Progenitor cell of endocrine pancreas (in vitro differentiated cells): ENCODE measurements at regions not wholly inside any gene's neighbourhood (a gene's known extent, or its start where the extent isn't known, plus 50 kb on each side); places are given as distances from the start of the nearest gene placed in this dataset.

ENCODE experiments used
- DNase-seq: peaks from one replicate; pipeline ENCODE4 v3.0.0; 2021; ENCODE audit warnings: low spot score; ENCODE audit not compliant: unreplicated experiment
- H3K27ac Mint-ChIP-seq: 2 replicates; pipeline ENCODE4 v1.8.0; 2021; ENCODE audit warnings: mild to moderate bottlenecking, moderate library complexity, mixed read lengths
- H3K27me3 Mint-ChIP-seq: 2 replicates; pipeline ENCODE4 v1.8.0; 2021; ENCODE audit warnings: mixed read lengths
- H3K36me3 Mint-ChIP-seq: 2 replicates; pipeline ENCODE4 v1.8.0; 2022; ENCODE audit warnings: mixed read lengths; ENCODE audit not compliant: insufficient read depth
- H3K4me1 Mint-ChIP-seq: 2 replicates; pipeline ENCODE4 v1.8.0; 2021; ENCODE audit warnings: low read depth, mixed read lengths
- H3K4me3 Mint-ChIP-seq: 2 replicates; pipeline ENCODE4 v1.8.0; 2021; ENCODE audit warnings: low read depth, mild to moderate bottlenecking, moderate library complexity, mixed read lengths
- H3K9me3 Mint-ChIP-seq: 2 replicates; pipeline ENCODE4 v1.8.0; 2021; ENCODE audit warnings: low read depth, mixed read lengths
- TF ChIP-seq, protein P1 (sequence below): fragments of 200-600 bp; sonication (generic); IDR thresholded peaks from one replicate; pipeline ENCODE4 v1.5.0; 2021; ENCODE audit warnings: antibody characterized with exemption, mild to moderate bottlenecking; ENCODE audit not compliant: unreplicated experiment

DNA sequence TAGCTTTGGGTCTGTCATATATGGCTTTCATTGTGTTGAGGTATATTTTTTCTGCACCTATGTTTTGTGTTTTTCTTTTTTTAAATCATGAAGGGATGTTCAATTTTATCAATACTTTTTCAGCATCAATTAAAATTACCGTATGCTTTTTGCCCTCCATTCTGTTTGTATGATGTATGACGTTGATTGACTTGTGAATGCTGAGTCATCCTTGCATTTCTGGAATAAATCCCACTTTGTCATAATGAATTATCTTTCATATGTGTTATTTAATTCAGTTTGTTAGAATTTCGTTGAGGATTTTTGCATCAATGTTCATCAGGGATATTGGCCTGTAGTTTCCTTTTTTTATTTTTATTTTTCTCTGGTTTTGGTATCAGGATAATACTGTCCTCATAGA, 790.9 kb downstream of the TMEM182 start:
- TF ChIP-seq, protein P1, sequence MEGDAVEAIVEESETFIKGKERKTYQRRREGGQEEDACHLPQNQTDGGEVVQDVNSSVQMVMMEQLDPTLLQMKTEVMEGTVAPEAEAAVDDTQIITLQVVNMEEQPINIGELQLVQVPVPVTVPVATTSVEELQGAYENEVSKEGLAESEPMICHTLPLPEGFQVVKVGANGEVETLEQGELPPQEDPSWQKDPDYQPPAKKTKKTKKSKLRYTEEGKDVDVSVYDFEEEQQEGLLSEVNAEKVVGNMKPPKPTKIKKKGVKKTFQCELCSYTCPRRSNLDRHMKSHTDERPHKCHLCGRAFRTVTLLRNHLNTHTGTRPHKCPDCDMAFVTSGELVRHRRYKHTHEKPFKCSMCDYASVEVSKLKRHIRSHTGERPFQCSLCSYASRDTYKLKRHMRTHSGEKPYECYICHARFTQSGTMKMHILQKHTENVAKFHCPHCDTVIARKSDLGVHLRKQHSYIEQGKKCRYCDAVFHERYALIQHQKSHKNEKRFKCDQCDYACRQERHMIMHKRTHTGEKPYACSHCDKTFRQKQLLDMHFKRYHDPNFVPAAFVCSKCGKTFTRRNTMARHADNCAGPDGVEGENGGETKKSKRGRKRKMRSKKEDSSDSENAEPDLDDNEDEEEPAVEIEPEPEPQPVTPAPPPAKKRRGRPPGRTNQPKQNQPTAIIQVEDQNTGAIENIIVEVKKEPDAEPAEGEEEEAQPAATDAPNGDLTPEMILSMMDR, result no peak
- H3K9me3 Mint-ChIP-seq, result peaks cover 2% of the 10 kb centered on the region
- DNase-seq, result no peak
- no peaks in the 10 kb centered on the region for H3K27me3 Mint-ChIP-seq
- H3K36me3 Mint-ChIP-seq, result no peaks in the 10 kb centered on the region
- H3K4me1 Mint-ChIP-seq, result no peaks in the 10 kb centered on the region
- H3K27ac Mint-ChIP-seq, result no peak overlapping the region
- H3K4me3 Mint-ChIP-seq, result no peak overlapping the region

DNA sequence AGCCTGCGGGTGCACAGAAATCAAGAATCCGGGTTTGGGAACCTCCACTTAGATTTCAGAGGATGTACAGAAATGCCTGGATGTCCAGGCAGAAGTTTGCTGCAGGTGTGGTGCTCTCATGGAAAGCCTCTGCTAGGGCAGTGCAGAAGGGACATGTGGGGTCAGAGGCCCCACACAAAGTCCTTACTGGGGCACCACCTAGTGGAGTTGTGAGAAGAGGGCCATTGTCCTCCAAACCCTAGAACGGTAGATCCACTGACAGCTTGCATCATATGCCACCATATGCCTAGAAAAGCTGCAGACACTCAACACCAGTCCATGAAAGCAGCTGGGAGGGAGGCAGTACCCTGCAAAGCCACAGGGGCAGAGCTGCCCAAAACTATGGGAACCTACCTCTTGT, 833.0 kb downstream of the TMEM182 start:
- Mint-ChIP-seq H3K9me3 (peaks cover 40% of the 10 kb centered on the region), H3K4me1 (no peaks in the 10 kb centered on the region), H3K27ac (no peak overlapping the region), H3K4me3 (no peak overlapping the region), H3K27me3 (no peaks in the 10 kb centered on the region), H3K36me3 (no peaks in the 10 kb centered on the region)
- TF ChIP-seq, protein P1, result no peak
- DNase-seq, result no peak

DNA sequence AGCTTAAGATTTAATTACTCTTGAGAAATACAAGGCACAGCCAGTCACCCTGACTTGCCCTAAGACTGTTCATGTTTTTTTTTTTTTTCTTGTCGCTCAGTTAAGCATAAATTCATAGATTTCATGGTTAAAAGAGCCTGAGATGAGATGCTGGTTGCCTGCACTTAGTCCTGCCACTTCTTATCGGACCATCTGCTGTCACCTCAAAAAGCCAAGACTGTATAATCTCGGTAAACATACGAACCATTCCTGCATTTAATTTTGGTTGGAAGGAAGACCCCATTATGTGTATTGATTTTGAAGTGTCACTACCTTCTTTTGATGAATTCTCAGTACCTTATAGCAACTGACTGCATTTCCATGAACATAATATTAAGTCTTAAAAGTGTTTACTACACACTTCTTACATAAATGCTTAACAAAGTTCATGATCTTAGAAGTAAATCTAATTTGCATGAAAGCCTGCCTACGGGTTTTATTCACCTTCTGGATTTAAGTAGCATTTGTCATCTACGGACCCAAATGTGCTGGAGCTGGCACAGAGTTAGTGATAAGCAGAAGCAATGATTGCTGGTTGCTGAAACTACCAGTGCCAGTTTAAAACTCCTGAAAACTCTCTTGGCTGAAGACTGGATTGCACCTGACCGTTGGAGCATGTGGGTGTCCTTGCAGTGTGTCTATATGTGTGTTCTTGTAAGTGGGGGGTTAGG, 843.4 kb downstream of the TMEM182 start:
- Mint-ChIP-seq H3K27me3 (no peaks in the 10 kb centered on the region), H3K36me3 (no peaks in the 10 kb centered on the region), H3K4me1 (no peaks in the 10 kb centered on the region), H3K27ac (no peak overlapping the region), H3K4me3 (no peak overlapping the region), H3K9me3 (peaks cover 14% of the 10 kb centered on the region)
- TF ChIP-seq, protein P1, result no peak
- DNase-seq, result no peak

DNA sequence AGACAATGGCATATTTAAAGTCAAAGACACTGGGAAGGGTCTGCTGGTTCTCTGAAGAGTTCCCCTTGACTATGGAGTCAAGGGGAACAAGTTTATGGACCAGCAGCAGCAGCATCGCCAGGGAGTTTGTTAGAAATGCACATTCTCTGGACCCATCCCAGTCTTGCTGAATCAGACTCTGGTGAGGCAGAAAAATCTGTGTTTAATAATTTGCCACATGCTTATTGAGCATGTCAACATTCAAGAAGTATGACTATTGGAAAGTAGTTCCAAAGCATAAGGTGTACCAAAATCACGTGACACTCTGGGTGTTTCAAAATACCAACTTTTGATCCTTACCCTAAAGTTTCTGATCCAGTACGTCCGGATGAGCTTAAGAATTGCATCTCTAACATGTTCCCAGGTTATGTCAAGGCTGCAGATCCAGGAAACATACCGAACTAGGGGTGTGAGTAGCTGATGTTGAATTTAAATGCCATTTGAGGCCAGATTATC, 853.8 kb downstream of the TMEM182 start:
- Mint-ChIP-seq H3K4me1 (no peaks in the 10 kb centered on the region), H3K27ac (no peak overlapping the region), H3K36me3 (no peaks in the 10 kb centered on the region), H3K9me3 (peaks cover 2% of the 10 kb centered on the region), H3K27me3 (no peaks in the 10 kb centered on the region), H3K4me3 (no peak overlapping the region)
- no peak for DNase-seq
- TF ChIP-seq, protein P1, result no peak

DNA sequence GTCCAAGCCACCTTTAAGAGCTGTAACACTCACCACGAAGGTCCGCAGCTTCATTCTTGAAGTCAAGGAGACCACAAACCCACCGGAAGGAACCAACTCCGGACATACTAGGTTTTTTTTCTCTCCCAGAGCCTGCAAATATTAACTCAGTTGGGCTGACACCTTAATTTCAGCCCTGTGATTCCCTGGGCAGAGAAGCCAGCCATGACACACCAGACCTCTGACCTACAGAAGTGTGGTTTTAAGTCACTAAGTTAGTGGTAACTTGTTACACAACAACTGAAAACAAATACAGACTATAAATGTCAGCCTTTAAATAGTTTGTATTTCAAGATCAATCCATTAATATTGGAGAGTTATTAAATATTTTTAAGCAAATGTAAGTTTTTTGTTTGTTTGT, 855.1 kb downstream of the TMEM182 start:
- TF ChIP-seq, protein P1, result no peak
- H3K4me1 Mint-ChIP-seq, result no peaks in the 10 kb centered on the region
- H3K4me3 Mint-ChIP-seq, result no peak overlapping the region
- peaks cover 8% of the 10 kb centered on the region for H3K9me3 Mint-ChIP-seq
- DNase-seq, result no peak
- H3K27me3 Mint-ChIP-seq, result no peaks in the 10 kb centered on the region
- no peak overlapping the region for H3K27ac Mint-ChIP-seq
- no peaks in the 10 kb centered on the region for H3K36me3 Mint-ChIP-seq
